Ovary (tissue), 7 donors: ENCODE measurements at regions not wholly inside any gene's neighbourhood (a gene's known extent, or its start where the extent isn't known, plus 50 kb on each side); places are given as distances from the start of the nearest gene placed in this dataset.

Experiments used
- DNase-seq, 5 donors: peaks; one replicate each; pipeline ENCODE4 v3.0.0-alpha.2; 2019 to 2020
- H3K27ac ChIP-seq, 2 donors: fragments of 200-600 bp; one replicate each; pipeline versions ENCODE4 v1.5.1 to v1.8.0; 2019 to 2022
- H3K27me3 ChIP-seq: fragments of 200-600 bp; one replicate; pipeline ENCODE4 v1.8.0; 2022
- H3K36me3 ChIP-seq: fragments of 200-600 bp; sonication (generic); one replicate; pipeline ENCODE4 v1.5.1; 2019
- H3K4me1 ChIP-seq: one replicate; pipeline ENCODE4 v1.8.1; 2013; ENCODE audit warnings: mild to moderate bottlenecking, moderate library complexity; ENCODE audit not compliant: insufficient read depth
- H3K4me3 ChIP-seq: fragments of 200-600 bp; sonication (generic); one replicate; pipeline ENCODE4 v1.5.1; 2017
- H3K9me3 ChIP-seq, 2 donors: fragments of 200-600 bp in 1 of 2; sonication (generic) in 1 of 2; one replicate each; pipeline versions ENCODE4 v1.5.1 to v1.8.1; 2013 to 2019; ENCODE audit warnings: mild to moderate bottlenecking in 1 of 2, moderate library complexity in 1 of 2
- CTCF ChIP-seq, 3 donors: fragments of 450-650 bp in 2 of 3; fragments of 200-600 bp in 1 of 3; IDR thresholded peaks; one replicate each; pipeline versions ENCODE4 v1.5.1 to v1.8.0; 2016 to 2022; ENCODE audit warnings: antibody characterized with exemption in 3 of 3, mild to moderate bottlenecking in 1 of 3
- EP300 ChIP-seq: sonication (generic); formaldehyde crosslinking; IDR thresholded peaks from one replicate; pipeline ENCODE4 v1.6.1; 2017; ENCODE audit warnings: antibody characterized with exemption
- POLR2A ChIP-seq: fragments of 450-650 bp; IDR thresholded peaks from one replicate; pipeline ENCODE4 v1.6.1; 2017; ENCODE audit warnings: antibody characterized with exemption, mild to moderate bottlenecking, moderate library complexity
- WGBS, 3 donors: extraction: QIAGEN DNeasy Blood & Tissue Kit in 1 of 3; methylation state at CpG; one replicate each; pipeline versions ENCODE4 v1.1.5 to v1.1.7; 2013 to 2017; 5-methylcytosine and 5-hydroxymethylcytosine counted together
- intact Hi-C, 4 donors: fragments of 100-400 bp; cut with DNase I; formaldehyde crosslinking; loops; one replicate each; pipeline versions ENCODE4 v1.11.0 to v1.15.1; 2022 to 2023
- donor health status: DM: no; HTN: no; CAD: no; lungs with moderate emphysema.
- donor health status: DM: no; HTN: no; CAD: no.
- donor health status: Bipolar disorder and iron deficiency.
- donor health status: DM: no; HTN: no; CAD: no.
- donor health status: DM: yes; HTN: yes; CAD: no.

- intact Hi-C loops: no loop called here
- Histone ChIP-seq H3K4me3 (no peak overlapping the region), H3K36me3 (no peaks in the 10 kb centered on the region), H3K9me3 (no peaks in the 10 kb centered on the region), H3K27ac (no peak overlapping the region), H3K27me3 (no peaks in the 10 kb centered on the region), H3K4me1 (no peaks in the 10 kb centered on the region)
- 70 to 78% (median 74%) methylated on average over 6 of the region's 6 CpGs for WGBS, 3 donors
- TF ChIP-seq CTCF (IDR thresholded peaks at IDR 0.05) (no peak), POLR2A (no peak), EP300 (no peak)
- DNase-seq: no peak
Observed at GRCh38 chr12:131521326-131521725, 189.6 kb upstream of the SFSWAP start.

GRCh38 chr12:131525795-131526508 is 184.9 kb upstream of the SFSWAP start:
- Histone ChIP-seq H3K4me1 (no peaks in the 10 kb centered on the region), H3K27me3 (no peaks in the 10 kb centered on the region), H3K4me3 (no peak overlapping the region), H3K9me3 (no peaks in the 10 kb centered on the region), H3K27ac (no peak overlapping the region), H3K36me3 (no peaks in the 10 kb centered on the region)
- 70 to 75% (median 74%) methylated on average over 23 of the region's 23 CpGs for WGBS, 3 donors
- TF ChIP-seq POLR2A (no peak), EP300 (no peak), CTCF (IDR thresholded peaks at IDR 0.05) (no peak)
- no peak for DNase-seq
- intact Hi-C loops: no loop called here

GRCh38 chr12:131527092-131527491 is 183.8 kb upstream of the SFSWAP start:
- 71 to 79% (median 74%) methylated on average over 11 of the region's 11 CpGs for WGBS, 3 donors
- no peak for DNase-seq
- TF ChIP-seq EP300 (no peak), POLR2A (no peak), CTCF (IDR thresholded peaks at IDR 0.05) (no peak)
- Histone ChIP-seq H3K4me1 (no peaks in the 10 kb centered on the region), H3K27me3 (no peaks in the 10 kb centered on the region), H3K4me3 (no peak overlapping the region), H3K9me3 (no peaks in the 10 kb centered on the region), H3K27ac (no peak overlapping the region), H3K36me3 (no peaks in the 10 kb centered on the region)
- intact Hi-C loops: no loop called here

- intact Hi-C loops: no loop called here
- H3K36me3 ChIP-seq: no peaks in the 10 kb centered on the region
- WGBS, 3 donors: 74 to 77% (median 75%) methylated on average over 9 of the region's 9 CpGs
- no peak overlapping the region for H3K27ac ChIP-seq
- no peaks in the 10 kb centered on the region for H3K4me1 ChIP-seq
- H3K9me3 ChIP-seq: no peaks in the 10 kb centered on the region
- H3K27me3 ChIP-seq: no peaks in the 10 kb centered on the region
- no peak for DNase-seq
- no peak overlapping the region for H3K4me3 ChIP-seq
- TF ChIP-seq POLR2A (no peak), EP300 (no peak), CTCF (IDR thresholded peaks at IDR 0.05) (no peak)
Observed at GRCh38 chr12:131527736-131528135, 183.2 kb upstream of the SFSWAP start.
